ENCODE measurements at regions not wholly inside any gene's neighbourhood (a gene's known extent, or its start where the extent isn't known, plus 50 kb on each side); places are given as distances from the start of the nearest gene placed in this dataset.

DNA sequence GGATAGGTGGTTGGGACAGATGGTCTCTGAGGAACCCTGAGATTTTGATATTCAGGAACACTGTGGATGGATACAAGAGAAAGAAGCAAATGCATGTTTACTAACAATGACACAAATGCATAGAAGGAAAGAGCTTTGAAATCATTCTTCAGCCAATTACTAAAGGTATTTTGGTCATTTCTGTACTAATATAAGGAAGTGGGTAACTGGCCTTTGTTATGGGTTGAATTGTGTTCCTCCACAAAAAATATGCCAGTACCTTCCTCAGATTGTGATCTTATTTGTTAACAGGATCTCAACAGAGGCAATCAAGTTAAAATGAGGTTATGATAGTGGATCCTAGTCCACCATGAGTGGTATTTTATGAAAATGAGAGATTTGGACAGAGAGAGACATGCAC is 68.7 kb upstream of the KCNA3 start:
- POLR2A ChIA-PET = no interaction called here
- H3K9me3 ChIP-seq (ENCODE audit: control insufficient read depth, insufficient read depth, low read depth, low read length) = no peaks in the 10 kb centered on the region
- no peak overlapping the region for H3K4me3 ChIP-seq (ENCODE audit: low read depth, low read length)
- no peak overlapping the region for H3K27ac ChIP-seq (ENCODE audit: extremely low read depth, low read depth, low read length)
- no peaks in the 10 kb centered on the region for H3K36me3 ChIP-seq (ENCODE audit: control insufficient read depth in 2 of 2, insufficient read depth in 1 of 2, low read length in 2 of 2)
- CTCF ChIA-PET = no interaction called here
- TF ChIP-seq ZNF473 (tag by site-specific recombination; IDR thresholded peaks at IDR 0.05) (no peak), ZNF341 (tag by site-specific recombination; IDR thresholded peaks at IDR 0.05; ENCODE audit: low read depth) (no peak), MEIS1 (CRISPR knock-in tag; IDR thresholded peaks at IDR 0.05; ENCODE audit: borderline replicate concordance) (no peak), SP2 (tag by site-specific recombination; IDR thresholded peaks at IDR 0.05) (no peak), ZNF248 (tag by site-specific recombination; IDR thresholded peaks at IDR 0.05) (no peak), ZNF785 (tag by site-specific recombination; IDR thresholded peaks at IDR 0.05) (no peak), ZNF266 (tag by site-specific recombination; IDR thresholded peaks at IDR 0.05; ENCODE audit: low read depth) (no peak), ZNF626 (tag by site-specific recombination; IDR thresholded peaks at IDR 0.05) (no peak), ZNF354C (tag by site-specific recombination; IDR thresholded peaks at IDR 0.05; ENCODE audit: borderline replicate concordance, low read depth) (no peak), ZNF792 (tag by site-specific recombination; IDR thresholded peaks at IDR 0.05) (no peak), HOXC10 (CRISPR knock-in tag; IDR thresholded peaks at IDR 0.05) (no peak), ZNF843 (tag by site-specific recombination; IDR thresholded peaks at IDR 0.05) (no peak), ZNF433 (tag by site-specific recombination; IDR thresholded peaks at IDR 0.05; ENCODE audit: low read depth) (no peak), ZNF660 (tag by site-specific recombination; IDR thresholded peaks at IDR 0.05) (no peak), ZFP3 (tag by site-specific recombination; IDR thresholded peaks at IDR 0.05; ENCODE audit: low read depth) (no peak)
- TF ChIP-seq, protein P1, sequence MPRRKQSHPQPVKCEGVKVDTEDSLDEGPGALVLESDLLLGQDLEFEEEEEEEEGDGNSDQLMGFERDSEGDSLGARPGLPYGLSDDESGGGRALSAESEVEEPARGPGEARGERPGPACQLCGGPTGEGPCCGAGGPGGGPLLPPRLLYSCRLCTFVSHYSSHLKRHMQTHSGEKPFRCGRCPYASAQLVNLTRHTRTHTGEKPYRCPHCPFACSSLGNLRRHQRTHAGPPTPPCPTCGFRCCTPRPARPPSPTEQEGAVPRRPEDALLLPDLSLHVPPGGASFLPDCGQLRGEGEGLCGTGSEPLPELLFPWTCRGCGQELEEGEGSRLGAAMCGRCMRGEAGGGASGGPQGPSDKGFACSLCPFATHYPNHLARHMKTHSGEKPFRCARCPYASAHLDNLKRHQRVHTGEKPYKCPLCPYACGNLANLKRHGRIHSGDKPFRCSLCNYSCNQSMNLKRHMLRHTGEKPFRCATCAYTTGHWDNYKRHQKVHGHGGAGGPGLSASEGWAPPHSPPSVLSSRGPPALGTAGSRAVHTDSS (tag by site-specific recombination; IDR thresholded peaks at IDR 0.05) = no peak
- TF ChIP-seq, protein P2, sequence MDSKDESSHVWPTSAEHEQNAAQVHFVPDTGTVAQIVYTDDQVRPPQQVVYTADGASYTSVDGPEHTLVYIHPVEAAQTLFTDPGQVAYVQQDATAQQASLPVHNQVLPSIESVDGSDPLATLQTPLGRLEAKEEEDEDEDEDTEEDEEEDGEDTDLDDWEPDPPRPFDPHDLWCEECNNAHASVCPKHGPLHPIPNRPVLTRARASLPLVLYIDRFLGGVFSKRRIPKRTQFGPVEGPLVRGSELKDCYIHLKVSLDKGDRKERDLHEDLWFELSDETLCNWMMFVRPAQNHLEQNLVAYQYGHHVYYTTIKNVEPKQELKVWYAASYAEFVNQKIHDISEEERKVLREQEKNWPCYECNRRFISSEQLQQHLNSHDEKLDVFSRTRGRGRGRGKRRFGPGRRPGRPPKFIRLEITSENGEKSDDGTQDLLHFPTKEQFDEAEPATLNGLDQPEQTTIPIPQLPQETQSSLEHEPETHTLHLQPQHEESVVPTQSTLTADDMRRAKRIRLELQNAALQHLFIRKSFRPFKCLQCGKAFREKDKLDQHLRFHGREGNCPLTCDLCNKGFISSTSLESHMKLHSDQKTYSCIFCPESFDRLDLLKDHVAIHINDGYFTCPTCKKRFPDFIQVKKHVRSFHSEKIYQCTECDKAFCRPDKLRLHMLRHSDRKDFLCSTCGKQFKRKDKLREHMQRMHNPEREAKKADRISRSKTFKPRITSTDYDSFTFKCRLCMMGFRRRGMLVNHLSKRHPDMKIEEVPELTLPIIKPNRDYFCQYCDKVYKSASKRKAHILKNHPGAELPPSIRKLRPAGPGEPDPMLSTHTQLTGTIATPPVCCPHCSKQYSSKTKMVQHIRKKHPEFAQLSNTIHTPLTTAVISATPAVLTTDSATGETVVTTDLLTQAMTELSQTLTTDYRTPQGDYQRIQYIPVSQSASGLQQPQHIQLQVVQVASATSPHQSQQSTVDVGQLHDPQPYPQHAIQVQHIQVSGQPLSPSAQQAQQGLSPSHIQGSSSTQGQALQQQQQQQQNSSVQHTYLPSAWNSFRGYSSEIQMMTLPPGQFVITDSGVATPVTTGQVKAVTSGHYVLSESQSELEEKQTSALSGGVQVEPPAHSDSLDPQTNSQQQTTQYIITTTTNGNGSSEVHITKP (tag by site-specific recombination; IDR thresholded peaks at IDR 0.05) = no peak
- H3K4me1 ChIP-seq (ENCODE audit: control insufficient read depth, insufficient read depth, low read length) = no peaks in the 10 kb centered on the region

DNA sequence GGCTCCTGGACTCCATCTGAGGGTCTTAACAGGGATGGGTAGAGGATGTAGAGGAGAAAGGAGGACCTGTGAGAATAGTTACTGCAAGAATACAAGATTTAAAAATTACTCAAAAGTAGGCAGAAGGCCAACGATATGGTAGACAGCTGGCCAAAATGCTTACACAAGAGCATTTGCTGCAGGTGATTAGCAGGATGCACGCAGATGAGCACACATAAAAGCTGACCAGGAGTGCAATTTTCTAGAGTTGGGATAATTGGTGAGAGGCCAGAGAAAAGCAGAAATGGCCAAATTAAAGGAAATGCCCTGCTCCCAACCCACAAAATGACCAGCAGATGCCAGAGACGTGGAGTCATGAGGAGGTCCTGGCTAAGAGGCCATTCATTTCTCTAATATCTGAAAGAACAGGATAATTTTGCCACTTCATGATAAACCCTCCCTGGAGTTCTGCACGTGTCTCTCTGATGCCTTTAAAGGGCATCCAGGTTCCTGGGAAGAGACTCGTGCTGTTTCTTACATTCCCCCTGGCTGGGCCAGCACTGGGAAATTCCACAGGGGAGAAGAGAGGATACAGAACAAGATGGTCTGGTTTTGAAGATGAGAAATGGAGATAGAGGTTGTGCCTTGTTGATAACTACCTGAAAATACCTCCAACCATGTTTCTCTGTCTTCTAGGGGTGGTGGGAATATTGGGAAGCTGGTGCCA is 62.3 kb upstream of the KCNA3 start:
- Histone ChIP-seq H3K27ac (ENCODE audit: extremely low read depth, low read depth, low read length) (no peak overlapping the region), H3K4me3 (ENCODE audit: low read depth, low read length) (no peak overlapping the region), H3K9me3 (ENCODE audit: control insufficient read depth, insufficient read depth, low read depth, low read length) (no peaks in the 10 kb centered on the region), H3K4me1 (ENCODE audit: control insufficient read depth, insufficient read depth, low read length) (no peaks in the 10 kb centered on the region), H3K36me3 (ENCODE audit: control insufficient read depth in 2 of 2, insufficient read depth in 1 of 2, low read length in 2 of 2) (no peaks in the 10 kb centered on the region)
- ChIA-PET POLR2A (no interaction called here), CTCF (no interaction called here)
- no peak for TF ChIP-seq SETDB1 (IDR thresholded peaks at IDR 0.05; ENCODE audit: insufficient read length, low read length)
- TF ChIP-seq KLF16 (tag by site-specific recombination; IDR thresholded peaks at IDR 0.05) = no peak
- no peak for TF ChIP-seq RBAK (tag by site-specific recombination; IDR thresholded peaks at IDR 0.05)
- no peak for TF ChIP-seq ZNF596 (tag by site-specific recombination; IDR thresholded peaks at IDR 0.05)
- TF ChIP-seq WT1 (tag by site-specific recombination; IDR thresholded peaks at IDR 0.05) = no peak
- TF ChIP-seq EGR2 (tag by site-specific recombination; IDR thresholded peaks at IDR 0.05; ENCODE audit: low read depth) = no peak
- TF ChIP-seq ZNF169 (tag by site-specific recombination; IDR thresholded peaks at IDR 0.05) = no peak
- no peak for TF ChIP-seq ZNF221 (tag by site-specific recombination; IDR thresholded peaks at IDR 0.05; ENCODE audit: borderline replicate concordance)
- TF ChIP-seq SP2 (tag by site-specific recombination; IDR thresholded peaks at IDR 0.05) = no peak
- no peak for TF ChIP-seq TRIM28 (IDR thresholded peaks at IDR 0.05; ENCODE audit: borderline replicate concordance, low read length)
- TF ChIP-seq ZNF354C (tag by site-specific recombination; IDR thresholded peaks at IDR 0.05; ENCODE audit: borderline replicate concordance, low read depth) = no peak
- no peak for TF ChIP-seq ZNF473 (tag by site-specific recombination; IDR thresholded peaks at IDR 0.05)
- TF ChIP-seq, protein P3, sequence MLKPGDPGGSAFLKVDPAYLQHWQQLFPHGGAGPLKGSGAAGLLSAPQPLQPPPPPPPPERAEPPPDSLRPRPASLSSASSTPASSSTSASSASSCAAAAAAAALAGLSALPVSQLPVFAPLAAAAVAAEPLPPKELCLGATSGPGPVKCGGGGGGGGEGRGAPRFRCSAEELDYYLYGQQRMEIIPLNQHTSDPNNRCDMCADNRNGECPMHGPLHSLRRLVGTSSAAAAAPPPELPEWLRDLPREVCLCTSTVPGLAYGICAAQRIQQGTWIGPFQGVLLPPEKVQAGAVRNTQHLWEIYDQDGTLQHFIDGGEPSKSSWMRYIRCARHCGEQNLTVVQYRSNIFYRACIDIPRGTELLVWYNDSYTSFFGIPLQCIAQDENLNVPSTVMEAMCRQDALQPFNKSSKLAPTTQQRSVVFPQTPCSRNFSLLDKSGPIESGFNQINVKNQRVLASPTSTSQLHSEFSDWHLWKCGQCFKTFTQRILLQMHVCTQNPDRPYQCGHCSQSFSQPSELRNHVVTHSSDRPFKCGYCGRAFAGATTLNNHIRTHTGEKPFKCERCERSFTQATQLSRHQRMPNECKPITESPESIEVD (tag by site-specific recombination; IDR thresholded peaks at IDR 0.05) = no peak
- no peak for TF ChIP-seq ZNF155 (tag by site-specific recombination; IDR thresholded peaks at IDR 0.05)
- TF ChIP-seq SP7 (tag by site-specific recombination; IDR thresholded peaks at IDR 0.05) = no peak
- TF ChIP-seq ZNF560 (tag by site-specific recombination; IDR thresholded peaks at IDR 0.05; ENCODE audit: borderline replicate concordance) = no peak

Measured in HEK293 (cell line).